Astrocyte of the cerebellum (primary cell): ENCODE measurements at regions not wholly inside any gene's neighbourhood (a gene's known extent, or its start where the extent isn't known, plus 50 kb on each side); places are given as distances from the start of the nearest gene placed in this dataset.

Source experiments
- DNase-seq: peaks from one replicate; pipeline ENCODE4 v3.0.0-alpha.2; 2011; ENCODE audit warnings: low read depth
- H3K4me3 ChIP-seq: 2 replicates; pipeline ENCODE4 v1.5.1; 2011; ENCODE audit warnings: mild to moderate bottlenecking, low read depth, low read length, moderate library complexity
- in situ Hi-C: cut with HindIII; loops from 2 replicates; pipeline ENCODE4 v1.10.0; 2017; ENCODE audit warnings: low sequenced_read_pairs
- TF ChIP-seq, protein P1 (sequence below): IDR thresholded peaks from 2 replicates; pipeline ENCODE4 v1.5.1; 2012; ENCODE audit warnings: low read length, low read depth, moderate library complexity, mild to moderate bottlenecking; ENCODE audit errors: missing control alignments

DNA sequence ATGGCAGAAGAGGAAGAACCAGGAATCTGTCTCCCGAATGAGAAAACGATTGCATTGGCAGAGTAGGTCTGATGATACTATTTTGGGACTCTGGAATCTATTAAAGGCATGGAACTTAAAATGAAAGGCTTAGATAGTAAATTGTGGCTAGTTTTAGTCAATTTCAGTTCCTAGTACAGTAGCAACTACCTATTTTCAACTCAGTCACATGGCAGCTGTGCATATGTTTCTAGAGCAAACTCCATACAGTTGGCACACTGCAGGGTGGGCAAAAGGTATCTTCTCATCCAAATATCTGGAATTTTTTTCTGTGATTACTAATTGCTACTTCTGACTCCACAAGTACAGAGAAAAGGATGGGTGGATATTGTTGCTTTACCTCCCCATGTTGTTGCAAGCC, 663.6 kb downstream of the PCDH7 start:
- in situ Hi-C loops: no loop called here
- TF ChIP-seq, protein P1, sequence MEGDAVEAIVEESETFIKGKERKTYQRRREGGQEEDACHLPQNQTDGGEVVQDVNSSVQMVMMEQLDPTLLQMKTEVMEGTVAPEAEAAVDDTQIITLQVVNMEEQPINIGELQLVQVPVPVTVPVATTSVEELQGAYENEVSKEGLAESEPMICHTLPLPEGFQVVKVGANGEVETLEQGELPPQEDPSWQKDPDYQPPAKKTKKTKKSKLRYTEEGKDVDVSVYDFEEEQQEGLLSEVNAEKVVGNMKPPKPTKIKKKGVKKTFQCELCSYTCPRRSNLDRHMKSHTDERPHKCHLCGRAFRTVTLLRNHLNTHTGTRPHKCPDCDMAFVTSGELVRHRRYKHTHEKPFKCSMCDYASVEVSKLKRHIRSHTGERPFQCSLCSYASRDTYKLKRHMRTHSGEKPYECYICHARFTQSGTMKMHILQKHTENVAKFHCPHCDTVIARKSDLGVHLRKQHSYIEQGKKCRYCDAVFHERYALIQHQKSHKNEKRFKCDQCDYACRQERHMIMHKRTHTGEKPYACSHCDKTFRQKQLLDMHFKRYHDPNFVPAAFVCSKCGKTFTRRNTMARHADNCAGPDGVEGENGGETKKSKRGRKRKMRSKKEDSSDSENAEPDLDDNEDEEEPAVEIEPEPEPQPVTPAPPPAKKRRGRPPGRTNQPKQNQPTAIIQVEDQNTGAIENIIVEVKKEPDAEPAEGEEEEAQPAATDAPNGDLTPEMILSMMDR: no peak
- no peak overlapping the region for H3K4me3 ChIP-seq
- no peak for DNase-seq

DNA sequence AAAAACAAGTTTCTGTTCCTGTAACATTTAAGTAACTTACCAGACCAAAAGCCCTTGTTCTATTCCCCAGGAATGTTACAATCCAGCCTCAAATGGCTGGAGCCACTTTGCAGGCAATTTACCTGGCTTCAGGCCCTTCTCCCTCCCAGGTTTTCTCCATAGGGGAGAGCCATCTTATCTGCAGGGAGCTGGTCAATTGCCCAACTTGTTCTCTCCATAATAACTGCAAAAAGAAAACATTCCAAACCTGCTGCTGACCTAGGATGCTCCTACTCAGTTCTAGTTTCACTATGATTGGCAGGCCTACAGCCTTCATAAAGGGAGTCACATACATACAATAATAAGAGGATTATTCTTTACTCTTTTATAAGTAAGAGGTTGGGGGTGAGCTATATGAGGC, 670.7 kb downstream of the PCDH7 start:
- in situ Hi-C loops: no loop called here
- no peak for DNase-seq

DNA sequence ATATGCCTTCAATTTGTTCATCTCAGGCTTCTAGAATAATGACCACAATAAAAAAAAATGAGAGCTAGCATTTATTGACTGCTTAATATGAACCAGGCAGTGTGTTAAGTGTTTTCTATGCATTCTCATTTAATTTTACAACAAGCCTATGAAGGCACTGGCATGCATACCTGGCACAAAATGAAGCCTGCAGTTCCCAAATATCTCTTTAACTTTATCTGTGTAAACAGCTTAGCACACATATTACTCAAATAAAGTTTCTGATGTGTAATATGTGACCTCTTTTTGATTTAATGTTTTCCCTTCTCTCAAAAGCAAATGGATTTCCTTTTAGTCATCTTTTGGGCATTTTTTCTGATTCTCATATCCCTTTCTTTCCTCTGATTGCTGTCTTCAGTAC, 671.8 kb downstream of the PCDH7 start:
- TF ChIP-seq, protein P1: no peak
- in situ Hi-C loops: no loop called here

More for the DNA sequence above, 670.7 kb downstream of the PCDH7 start:
- H3K4me3 ChIP-seq: no peak overlapping the region
- TF ChIP-seq, protein P1: no peak

DNA sequence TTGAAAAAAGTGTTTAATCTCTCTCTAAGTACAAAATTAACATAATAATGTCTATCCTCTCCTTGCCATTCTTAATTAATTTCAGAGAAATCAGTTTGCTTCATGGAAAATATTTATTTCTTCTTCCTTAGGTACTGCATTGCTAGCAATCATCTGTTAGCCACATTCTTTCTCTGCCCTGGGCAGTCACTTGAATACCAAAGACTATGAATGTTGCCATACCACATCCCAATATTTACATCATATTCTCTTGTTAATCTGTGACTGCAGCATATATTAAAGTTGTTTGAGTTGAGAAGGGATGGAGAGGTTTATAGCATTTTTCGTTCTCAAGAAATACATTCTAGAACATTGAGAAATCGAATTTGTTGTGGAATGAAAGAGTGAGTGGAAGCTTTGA, 672.8 kb downstream of the PCDH7 start:
- in situ Hi-C loops: no loop called here
- TF ChIP-seq, protein P1: no peak
- no peak for DNase-seq
- no peak overlapping the region for H3K4me3 ChIP-seq

More for the DNA sequence above, 671.8 kb downstream of the PCDH7 start:
- H3K4me3 ChIP-seq: no peak overlapping the region
- no peak for DNase-seq

DNA sequence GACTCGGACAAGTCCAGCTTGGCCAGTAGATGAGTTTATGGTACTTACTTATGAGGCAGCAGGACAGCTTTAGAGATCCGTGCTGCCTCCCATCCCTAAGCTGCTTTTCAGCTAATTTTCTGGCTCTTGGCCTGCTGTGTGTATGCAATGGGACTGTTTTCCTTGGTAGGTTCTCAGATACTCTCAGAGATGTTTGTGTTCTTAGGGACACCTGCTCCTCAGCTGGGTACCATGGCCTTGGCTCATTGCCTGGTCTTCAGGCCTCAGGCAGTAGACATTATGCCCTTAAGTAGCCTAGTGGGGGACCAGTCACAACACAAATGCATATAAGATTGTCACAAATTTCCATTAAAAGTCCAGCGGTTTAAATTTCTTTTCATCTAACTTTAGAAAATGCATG, 688.0 kb downstream of the PCDH7 start:
- in situ Hi-C loops: no loop called here
- no peak for DNase-seq
- H3K4me3 ChIP-seq: no peak overlapping the region
- TF ChIP-seq, protein P1: no peak

DNA sequence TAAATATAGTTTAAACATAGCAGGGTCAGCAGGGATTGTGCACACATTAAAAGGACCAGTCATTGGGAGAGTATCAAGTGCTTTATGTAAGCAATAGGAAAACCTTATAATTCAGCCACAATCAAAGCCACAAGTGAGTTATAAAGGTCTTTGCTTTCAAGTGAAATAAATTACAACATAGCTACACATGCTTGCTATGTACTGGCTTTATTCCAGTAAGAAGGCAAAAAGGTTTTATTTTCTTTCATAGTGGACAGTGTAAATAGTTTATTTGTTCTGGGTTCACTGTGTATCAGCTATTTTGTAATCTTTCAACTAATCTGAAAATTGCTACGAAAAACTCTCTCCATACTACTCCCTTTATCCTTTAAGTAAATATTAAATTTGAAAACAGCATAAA, 691.4 kb downstream of the PCDH7 start:
- TF ChIP-seq, protein P1: no peak
- no peak for DNase-seq
- H3K4me3 ChIP-seq: no peak overlapping the region
- in situ Hi-C loops: no loop called here

DNA sequence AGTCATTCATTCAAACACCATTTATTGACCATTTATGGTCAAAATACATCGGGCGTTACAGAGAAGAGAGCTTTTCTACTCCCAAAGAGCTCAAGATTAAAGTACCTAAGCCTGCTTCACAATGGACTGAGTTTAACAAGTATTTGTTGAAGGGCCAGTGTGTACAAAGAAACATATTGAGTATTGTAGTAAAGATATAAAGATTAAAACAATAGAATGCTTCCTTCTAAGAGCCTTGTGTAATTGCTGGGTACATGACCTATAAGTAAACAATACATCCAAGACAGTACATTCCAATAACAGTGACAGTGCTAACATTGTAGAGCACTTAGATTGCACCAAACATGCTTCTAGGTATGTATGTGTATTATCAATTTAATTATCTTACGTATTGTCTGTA, 695.5 kb downstream of the PCDH7 start:
- no peak for DNase-seq
- in situ Hi-C loops: no loop called here
- TF ChIP-seq, protein P1: no peak
- H3K4me3 ChIP-seq: no peak overlapping the region
